GM21786 (cell line): ENCODE measurements at regions not wholly inside any gene's neighbourhood (a gene's known extent, or its start where the extent isn't known, plus 50 kb on each side); places are given as distances from the start of the nearest gene placed in this dataset.
"Not testable (repeated sequence)": the region's sequence is repeated elsewhere in the genome, so short reads cannot be mapped to it uniquely, and the experiment has no call there.

ENCODE experiments used
- ATAC-seq: cut with Tn5 transposase; IDR thresholded peaks from one replicate; pipeline ENCODE4 v1.9.1; 2021; ENCODE audit not compliant: unreplicated experiment

GRCh38 chr3:82198009-82198408, 436.6 kb upstream of the GBE1 start:
- ATAC-seq = no peak

GRCh38 chr3:82196645-82197044, 435.2 kb upstream of the GBE1 start:
- ATAC-seq = no peak

DNA sequence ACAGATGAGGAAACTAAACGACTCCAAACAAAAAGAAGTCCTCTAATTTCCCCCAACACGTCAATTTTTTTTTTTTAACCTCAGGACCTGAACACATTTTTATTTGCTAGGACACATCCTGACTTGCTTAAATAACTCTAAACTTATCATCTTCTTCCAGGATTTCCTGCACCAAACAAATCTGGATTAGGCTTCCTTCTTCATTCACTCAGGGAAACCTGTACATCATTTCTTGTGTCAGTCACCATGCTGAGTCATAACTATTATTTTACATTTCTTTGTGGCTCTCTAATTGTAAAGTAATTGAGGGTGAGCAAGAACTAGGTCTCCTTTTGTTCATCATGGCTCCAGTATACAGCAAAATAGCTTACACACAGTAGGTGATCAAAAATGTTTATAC, 433.4 kb upstream of the GBE1 start:
- no peak for ATAC-seq

- no peak for ATAC-seq
Observed at GRCh38 chr3:82186017-82186416, 424.6 kb upstream of the GBE1 start.

DNA sequence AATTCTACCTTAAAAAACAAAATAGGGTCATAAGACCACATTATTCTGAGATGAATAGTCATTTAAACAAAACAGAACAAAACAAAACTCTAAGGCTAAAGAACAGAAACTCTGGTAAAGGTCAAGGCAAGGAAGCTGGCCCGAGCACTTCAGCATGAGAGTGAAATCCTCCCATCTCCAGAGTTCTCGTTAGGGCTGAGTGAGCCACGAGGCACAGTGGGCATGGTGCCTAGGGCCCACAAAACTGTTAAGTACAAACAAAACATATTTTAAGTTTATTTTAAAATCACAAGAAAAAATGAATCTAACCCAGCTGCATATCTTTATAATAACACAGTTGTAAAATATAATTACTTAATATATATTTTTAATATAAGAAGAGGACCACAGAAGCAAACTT, 417.8 kb upstream of the GBE1 start:
- no peak for ATAC-seq

- ATAC-seq = no peak
Observed at GRCh38 chr3:82178291-82178690, 416.8 kb upstream of the GBE1 start.

- no peak for ATAC-seq
Observed at GRCh38 chr3:82177774-82178173, 416.3 kb upstream of the GBE1 start.

DNA sequence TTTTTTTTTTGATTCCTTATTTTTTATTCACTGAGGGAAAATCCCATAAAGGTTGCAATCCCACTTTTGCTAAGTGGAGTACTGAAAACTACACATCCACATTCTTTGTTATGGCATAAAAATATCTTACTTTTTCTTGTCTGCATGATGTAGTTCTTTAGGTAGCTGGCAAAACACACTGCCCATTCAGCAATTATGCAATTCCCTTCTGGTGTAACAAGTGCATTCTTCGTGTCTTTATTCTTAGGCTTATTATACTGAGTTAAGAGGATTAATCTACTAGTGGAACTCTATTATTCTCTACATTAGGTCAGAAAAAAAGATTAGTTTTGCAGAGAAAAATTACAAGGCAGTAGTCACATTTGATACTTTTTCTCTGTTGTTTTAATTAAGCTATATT, 403.8 kb upstream of the GBE1 start:
- ATAC-seq = no peak

DNA sequence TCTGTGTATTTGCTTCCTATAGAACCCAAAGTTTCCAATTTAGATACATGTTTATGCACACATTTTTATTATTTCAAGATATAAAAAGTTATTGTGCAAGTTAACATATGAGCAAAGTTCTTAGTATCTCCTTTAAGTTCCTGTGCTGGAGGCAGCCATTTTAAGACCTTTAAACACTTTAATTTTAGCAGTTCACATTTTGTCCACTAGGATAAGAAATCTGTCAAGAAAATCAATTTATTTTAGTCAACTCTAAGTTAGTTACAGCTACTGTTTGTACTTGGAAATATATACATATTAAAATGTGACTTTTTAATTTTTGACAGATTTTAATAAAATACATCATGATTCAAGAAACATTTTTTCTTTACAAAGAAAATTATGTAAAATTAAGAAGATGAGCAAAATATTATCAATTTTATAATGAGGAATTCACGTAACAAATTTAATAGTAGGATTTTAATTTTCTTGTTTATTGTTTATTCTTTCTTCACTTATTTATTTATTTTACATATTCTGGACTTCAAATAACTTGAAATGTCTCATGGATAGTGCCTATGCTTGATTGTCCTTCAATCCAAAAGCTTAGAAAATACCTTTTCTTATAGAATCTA, 402.6 kb upstream of the GBE1 start:
- ATAC-seq = no peak

DNA sequence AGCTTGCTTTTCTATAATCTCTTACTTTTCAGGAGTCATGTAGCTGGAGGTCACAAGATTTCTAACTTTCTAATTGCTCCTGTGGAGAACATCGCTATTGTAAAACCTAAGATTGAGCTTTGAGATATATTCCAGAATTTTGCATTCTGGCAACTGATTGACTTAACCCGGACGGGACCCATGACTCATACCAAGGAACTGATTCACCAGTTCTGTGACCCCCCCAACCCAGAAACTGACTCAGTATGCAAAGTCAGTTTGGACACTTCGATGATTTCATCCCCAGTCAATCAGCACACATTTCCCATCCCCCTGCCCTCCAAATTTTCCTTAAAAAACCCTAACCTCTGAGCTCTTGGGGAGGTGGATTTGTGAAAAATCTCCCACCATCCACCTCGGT, 396.5 kb upstream of the GBE1 start:
- no peak for ATAC-seq

- ATAC-seq = not testable (repeated sequence)
Observed at GRCh38 chr3:82153892-82154291, 392.4 kb upstream of the GBE1 start.

GRCh38 chr3:82145742-82146141, 384.3 kb upstream of the GBE1 start:
- no peak for ATAC-seq

DNA sequence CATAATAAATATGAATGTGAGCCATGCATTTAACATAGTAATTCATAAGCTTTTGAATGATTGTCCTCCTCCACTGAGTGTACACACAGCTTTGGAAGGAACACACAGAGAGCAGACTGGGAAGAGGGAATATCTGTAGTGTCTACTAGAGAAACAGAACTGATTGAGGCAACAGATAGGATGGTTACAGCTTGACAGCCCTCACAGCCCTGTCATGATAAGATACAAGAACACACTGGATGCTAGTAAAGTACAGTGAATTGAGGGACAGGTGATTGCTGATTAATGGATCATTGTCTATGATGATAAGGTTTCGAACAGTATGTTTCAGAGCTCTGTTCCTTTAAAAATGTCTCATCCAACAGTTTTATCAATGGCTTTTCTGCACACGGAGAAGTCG, 383.4 kb upstream of the GBE1 start:
- no peak for ATAC-seq

- no peak for ATAC-seq
Observed at GRCh38 chr3:82143661-82144412, 382.4 kb upstream of the GBE1 start.

DNA sequence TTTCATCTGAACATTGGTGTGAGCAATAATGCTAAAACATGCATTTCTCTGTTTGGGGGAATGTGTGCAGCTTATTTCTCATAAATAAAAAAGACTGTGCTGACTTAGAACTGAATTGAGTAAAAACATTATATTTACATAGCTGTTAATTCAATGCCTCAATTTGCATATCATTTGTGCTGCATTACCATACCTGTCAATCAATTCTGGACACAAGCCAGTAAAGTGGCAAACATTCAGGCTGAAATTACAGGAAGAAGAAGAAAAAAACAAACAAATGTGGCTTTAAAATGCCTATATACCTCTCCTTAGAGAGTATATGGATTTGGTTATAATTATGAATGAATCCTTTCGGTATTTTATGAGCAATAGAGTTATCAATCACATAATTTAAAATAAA, 380.1 kb upstream of the GBE1 start:
- ATAC-seq = no peak

GRCh38 chr3:82137861-82138260, 376.4 kb upstream of the GBE1 start:
- no peak for ATAC-seq

DNA sequence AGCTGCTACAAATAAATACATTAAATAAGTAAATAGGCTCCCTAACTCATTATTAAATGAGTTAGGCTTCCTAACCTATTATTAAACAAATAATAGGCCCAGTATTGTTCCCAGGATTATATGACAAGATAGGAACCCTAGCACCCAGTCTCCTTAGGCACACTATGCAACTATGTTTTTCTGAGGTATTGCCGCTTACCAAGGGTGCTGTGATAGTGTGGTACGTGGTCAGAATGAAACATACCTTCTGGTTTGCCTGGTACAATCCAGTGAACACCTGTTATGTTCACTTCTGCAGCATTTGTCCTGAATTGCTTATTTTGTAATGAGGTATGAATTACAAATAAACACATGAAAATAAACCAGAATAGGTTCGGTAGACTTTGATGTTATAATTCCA, 375.6 kb upstream of the GBE1 start:
- no peak for ATAC-seq

GRCh38 chr3:82133070-82133606, 371.7 kb upstream of the GBE1 start:
- ATAC-seq = peak; percentile 88

DNA sequence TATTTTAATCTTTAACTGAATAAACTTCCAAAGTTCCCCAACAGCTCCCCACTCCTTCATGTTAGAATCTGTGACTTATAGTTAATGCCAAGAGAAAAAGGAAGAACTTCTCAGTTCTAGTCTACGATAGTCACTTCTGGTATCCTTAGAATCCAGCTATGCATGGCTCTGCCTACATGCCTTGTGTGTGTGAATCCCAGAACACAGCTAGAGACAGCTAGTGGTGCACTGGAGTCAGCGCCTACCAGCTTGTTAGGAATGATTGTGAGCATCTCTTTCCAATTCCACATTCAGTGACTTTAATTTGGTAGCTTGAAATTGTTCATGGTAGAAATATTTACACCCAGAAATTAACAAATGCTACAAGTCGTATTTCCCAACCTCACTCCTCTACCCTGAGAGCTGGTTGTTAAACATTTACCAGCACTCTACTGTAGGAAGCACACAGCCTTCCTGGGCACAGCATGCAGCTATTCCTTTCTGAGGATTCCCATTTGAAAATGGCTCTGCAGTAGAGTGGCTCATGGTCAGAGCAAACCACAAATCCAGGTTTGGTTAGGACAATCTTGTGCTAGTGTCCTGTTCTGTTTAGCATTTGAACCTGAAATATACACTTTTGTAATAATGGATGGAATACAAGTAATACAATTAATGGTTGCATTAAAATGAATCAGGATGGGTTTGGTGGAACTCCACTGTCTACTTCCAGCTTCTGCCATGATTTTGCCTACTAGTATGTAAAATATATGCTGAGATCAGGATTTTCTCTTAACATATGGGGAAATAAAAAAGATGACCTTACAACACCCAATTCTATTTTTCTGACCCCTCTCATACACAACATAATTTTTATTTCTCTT, 371.0 kb upstream of the GBE1 start:
- no peak for ATAC-seq

DNA sequence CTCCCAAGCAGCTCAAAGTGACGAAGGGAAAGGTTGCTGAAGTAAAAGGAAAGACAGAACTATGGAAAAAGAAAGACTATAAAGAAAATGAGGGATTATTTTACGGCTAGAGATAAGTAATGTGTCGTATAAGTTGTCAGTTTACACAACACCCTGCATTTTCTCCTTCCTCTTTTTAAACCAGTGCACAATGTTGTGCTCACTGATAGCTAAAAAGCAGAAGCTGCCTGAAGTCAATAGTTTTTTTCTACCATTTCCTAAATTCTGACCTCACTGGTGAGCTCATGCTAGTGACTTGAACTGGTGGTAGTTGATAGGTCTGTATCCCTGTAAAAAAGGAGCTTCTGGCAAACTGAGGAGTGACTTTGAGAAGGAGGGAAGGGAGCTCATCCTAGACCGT, 368.6 kb upstream of the GBE1 start:
- ATAC-seq = no peak

GRCh38 chr3:82129221-82129801, 367.9 kb upstream of the GBE1 start:
- ATAC-seq = no peak
